SK-N-SH (cell line): ENCODE measurements at regions not wholly inside any gene's neighbourhood (a gene's known extent, or its start where the extent isn't known, plus 50 kb on each side); places are given as distances from the start of the nearest gene placed in this dataset.

Source experiments
- CHD2 ChIP-seq: fragments of 150-350 bp; IDR thresholded peaks from 2 replicates; pipeline ENCODE4 v1.6.1; 2018; ENCODE audit warnings: low read length; ENCODE audit not compliant: partially characterized antibody
- EZH2phosphoT487 ChIP-seq: fragments of 200-600 bp; sonication (generic); IDR thresholded peaks from 2 replicates; pipeline ENCODE4 v1.6.1; 2017; ENCODE audit warnings: low read depth, mixed run types, mild to moderate bottlenecking, antibody characterized with exemption, moderate library complexity, borderline replicate concordance
- GATA2 ChIP-seq: sonication (generic); formaldehyde crosslinking; IDR thresholded peaks from 2 replicates; pipeline ENCODE4 v1.5.0; 2020; ENCODE audit warnings: mild to moderate bottlenecking, missing genetic modification reagents
- JUND ChIP-seq: IDR thresholded peaks from 2 replicates; pipeline ENCODE4 v1.4.0; 2012
- POLR2AphosphoS5 ChIP-seq: IDR thresholded peaks from 2 replicates; pipeline ENCODE4 v1.6.1; 2012; ENCODE audit warnings: low read depth, low read length
- RAD21 ChIP-seq: IDR thresholded peaks from 2 replicates; pipeline ENCODE4 v1.6.1; 2012; ENCODE audit warnings: mild to moderate bottlenecking, low read length
- RCOR1 ChIP-seq: fragments of 150-350 bp; IDR thresholded peaks from 2 replicates; pipeline ENCODE4 v1.6.1; 2017; ENCODE audit warnings: antibody characterized with exemption, low read length
- RFX5 ChIP-seq: IDR thresholded peaks from 2 replicates; pipeline ENCODE4 v1.6.1; 2012; ENCODE audit warnings: mild to moderate bottlenecking, improper control_type of control experiment, low read length
- SMC3 ChIP-seq: IDR thresholded peaks from 2 replicates; pipeline ENCODE4 v1.6.1; 2012; ENCODE audit warnings: low read depth, low read length, improper control_type of control experiment
- TAF1 ChIP-seq: IDR thresholded peaks from 2 replicates; pipeline ENCODE4 v1.6.1; 2012; ENCODE audit warnings: low read depth, mild to moderate bottlenecking, low read length, moderate library complexity, borderline replicate concordance
- USF1 ChIP-seq: IDR thresholded peaks from 2 replicates; pipeline ENCODE4 v1.4.0; 2012; ENCODE audit warnings: low read depth, borderline replicate concordance
- YY1 ChIP-seq: IDR thresholded peaks from 2 replicates; pipeline ENCODE4 v1.4.0; 2012; ENCODE audit warnings: low read depth, mild to moderate bottlenecking
- TF ChIP-seq, protein P1 (sequence below): fragments of 200-600 bp; sonication (generic); IDR thresholded peaks from 2 replicates; pipeline ENCODE4 v1.6.1; 2017; ENCODE audit warnings: antibody characterized with exemption, mild to moderate bottlenecking, moderate library complexity

DNA sequence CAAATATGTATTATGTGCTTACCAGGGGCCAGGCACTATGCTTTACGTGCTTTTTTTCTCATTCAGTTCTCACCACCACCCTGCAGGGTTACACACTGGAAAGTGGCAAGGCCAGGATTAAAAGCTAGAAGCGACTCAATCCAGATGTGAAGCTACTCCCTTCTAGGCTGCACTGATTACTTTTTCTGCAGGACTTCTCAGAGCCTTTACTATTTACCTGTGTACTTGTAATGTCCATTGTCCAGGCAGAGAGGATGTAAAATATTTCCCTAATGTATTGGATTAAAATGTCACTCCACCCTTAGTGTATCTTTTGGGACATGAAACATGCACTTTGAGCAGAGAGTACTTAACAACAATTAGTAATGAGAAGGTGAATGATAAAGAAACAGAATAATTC is 287.5 kb upstream of the EEF2KMT start:
- TF ChIP-seq CHD2: no peak
- TF ChIP-seq, protein P1, sequence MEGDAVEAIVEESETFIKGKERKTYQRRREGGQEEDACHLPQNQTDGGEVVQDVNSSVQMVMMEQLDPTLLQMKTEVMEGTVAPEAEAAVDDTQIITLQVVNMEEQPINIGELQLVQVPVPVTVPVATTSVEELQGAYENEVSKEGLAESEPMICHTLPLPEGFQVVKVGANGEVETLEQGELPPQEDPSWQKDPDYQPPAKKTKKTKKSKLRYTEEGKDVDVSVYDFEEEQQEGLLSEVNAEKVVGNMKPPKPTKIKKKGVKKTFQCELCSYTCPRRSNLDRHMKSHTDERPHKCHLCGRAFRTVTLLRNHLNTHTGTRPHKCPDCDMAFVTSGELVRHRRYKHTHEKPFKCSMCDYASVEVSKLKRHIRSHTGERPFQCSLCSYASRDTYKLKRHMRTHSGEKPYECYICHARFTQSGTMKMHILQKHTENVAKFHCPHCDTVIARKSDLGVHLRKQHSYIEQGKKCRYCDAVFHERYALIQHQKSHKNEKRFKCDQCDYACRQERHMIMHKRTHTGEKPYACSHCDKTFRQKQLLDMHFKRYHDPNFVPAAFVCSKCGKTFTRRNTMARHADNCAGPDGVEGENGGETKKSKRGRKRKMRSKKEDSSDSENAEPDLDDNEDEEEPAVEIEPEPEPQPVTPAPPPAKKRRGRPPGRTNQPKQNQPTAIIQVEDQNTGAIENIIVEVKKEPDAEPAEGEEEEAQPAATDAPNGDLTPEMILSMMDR: no peak
- TF ChIP-seq YY1: no peak
- TF ChIP-seq GATA2: no peak
- TF ChIP-seq RAD21: no peak
- TF ChIP-seq RCOR1: no peak
- no peak for TF ChIP-seq EZH2phosphoT487
- no peak for TF ChIP-seq TAF1
- no peak for TF ChIP-seq JUND
- TF ChIP-seq USF1: no peak
- no peak for TF ChIP-seq RFX5
- TF ChIP-seq SMC3: no peak
- no peak for TF ChIP-seq POLR2AphosphoS5
